ENCODE measurements at regions not wholly inside any gene's neighbourhood (a gene's known extent, or its start where the extent isn't known, plus 50 kb on each side); places are given as distances from the start of the nearest gene placed in this dataset.

DNA sequence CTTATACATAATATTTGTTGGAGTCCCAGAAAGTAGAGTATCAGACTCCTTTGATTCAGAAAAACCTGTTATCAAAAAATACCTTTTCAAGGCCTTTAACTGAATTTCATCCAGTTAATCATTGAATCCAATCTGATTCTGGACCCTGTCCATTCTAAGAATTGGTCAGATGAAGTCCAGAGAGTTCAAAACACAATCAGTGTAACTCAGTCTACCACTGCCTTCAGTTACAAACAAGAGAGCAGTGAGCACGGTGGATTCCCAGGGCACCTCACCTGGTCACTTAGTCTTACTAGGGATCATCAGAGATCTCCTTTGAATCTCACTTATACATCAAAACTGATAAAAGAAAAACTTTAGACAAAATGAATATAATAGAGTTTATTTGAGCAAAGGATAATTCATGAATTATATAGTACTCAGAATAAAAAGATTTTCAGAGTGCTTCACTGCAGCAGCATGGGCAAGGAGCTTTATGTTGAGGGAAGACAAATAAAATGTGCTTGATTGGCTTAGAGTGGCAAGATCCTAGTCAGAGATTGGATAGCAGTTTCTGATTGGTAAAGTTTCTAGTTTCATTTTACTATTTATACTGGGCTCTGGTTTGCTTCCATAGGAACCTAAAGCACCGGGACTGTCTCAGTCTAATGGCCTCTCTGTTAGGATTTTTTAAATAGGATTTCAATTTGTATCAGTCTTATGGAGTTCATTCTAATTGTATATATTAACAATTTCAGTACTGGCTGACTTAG, 474.9 kb upstream of the GOLIM4 start:
- DNase-seq = no peak

DNA sequence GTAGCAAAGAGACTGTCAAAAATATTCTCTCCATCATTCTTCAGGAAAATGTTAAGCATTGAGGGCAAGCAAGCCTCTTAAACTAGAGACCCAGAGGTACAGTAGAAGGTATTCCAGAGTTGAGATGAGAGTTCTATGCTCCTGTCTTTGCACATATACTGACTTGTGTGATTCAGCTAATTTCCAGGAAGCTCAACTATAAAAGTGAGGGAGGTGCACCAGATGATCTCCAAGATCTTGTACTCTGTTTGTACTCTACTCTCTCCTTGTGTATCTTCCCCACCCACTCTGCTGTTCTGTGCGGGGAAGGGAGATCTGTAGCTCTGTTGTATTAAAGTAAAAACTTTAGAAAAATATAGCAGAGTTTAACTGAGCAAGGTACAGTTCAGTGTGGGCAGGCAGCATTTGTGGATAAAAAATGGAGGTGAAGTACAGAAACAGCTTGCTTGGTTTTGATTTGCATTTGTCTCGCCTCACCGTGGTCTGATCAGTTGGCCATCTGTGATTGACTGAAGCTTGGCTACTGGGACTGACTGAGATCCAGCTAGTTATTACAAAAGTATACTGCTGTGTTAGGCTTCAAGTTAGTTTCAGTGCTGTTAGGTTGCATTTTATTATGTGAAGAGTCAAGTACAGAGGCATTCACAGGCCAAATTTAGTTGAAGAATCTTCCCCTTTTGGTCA, 463.1 kb upstream of the GOLIM4 start:
- DNase-seq = no peak

DNA sequence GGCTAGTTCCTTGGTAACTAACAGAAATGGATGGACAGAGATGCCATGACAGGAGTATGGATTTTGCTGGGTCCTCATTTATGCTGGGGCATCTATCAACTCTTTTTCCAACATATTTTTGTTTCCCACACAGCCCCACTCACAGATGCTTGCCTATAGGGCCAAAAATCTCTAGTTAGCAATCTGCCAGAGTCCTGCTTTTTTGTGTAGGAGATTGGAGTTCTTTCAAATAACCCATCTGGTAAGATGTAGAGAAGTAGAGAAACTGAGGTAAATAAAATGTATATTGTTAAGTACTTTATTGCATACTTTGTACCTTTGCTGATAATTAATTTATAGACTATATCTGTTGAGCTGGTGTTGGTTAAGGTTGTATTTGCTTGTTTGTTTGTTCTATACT, 456.5 kb upstream of the GOLIM4 start:
- DNase-seq = no peak

DNA sequence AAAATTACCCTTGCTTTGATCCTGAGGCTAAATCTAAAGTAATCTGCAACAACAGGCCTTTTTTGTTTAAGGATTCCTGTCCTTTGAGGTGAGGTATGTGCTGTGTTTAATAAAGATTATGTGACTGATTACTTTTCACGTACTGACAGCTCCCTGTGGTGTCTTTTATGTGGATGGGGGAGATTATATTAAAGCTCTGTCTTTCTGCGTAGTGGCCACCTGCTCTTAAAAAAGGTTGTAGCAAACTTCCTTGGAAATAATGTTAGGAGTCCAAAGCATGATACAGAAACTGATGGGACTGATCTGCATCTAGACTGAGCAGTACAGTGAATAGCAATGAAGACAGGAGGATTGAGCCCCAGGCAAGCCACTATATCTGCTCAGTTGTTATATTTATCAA, 453.0 kb upstream of the GOLIM4 start:
- no peak for DNase-seq

DNA sequence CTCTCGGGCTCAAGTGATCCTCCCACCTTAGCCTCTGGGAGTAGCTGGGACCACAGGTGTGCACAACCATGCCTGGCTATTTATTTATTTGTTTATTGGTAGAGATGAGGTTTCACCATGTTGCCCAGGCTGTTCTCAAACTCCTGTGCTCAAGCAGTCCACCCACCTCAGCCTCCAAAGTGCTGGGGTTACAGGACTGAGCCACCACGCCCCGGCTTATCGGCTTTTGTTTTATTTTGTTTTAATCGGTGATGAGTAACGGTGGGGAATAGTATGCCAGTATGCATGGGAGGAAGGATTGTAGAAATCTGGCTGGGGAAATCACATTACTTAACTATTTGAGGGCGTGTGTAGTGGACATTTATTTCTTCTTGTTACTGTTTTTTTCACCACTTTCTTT, 451.0 kb upstream of the GOLIM4 start:
- no peak for DNase-seq

DNA sequence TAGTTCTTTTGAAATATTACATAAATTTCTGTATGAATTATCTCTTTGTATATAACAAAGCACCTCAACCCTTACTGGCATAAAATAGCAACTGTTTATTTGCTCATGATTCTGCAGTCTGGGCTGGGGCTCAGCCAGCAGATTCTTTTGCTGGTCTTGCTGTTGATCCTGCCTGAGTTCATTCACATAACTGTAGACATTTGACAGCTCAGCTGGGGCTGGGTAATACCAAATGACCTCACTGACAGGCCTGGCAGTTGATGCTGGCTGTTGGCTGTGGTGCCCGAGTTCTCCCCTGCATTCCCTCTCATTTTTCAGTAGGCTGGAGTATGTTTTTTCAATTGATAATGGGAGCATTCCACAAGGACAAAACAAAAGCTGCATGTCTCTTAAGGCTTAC, 449.9 kb upstream of the GOLIM4 start:
- DNase-seq = no peak

DNA sequence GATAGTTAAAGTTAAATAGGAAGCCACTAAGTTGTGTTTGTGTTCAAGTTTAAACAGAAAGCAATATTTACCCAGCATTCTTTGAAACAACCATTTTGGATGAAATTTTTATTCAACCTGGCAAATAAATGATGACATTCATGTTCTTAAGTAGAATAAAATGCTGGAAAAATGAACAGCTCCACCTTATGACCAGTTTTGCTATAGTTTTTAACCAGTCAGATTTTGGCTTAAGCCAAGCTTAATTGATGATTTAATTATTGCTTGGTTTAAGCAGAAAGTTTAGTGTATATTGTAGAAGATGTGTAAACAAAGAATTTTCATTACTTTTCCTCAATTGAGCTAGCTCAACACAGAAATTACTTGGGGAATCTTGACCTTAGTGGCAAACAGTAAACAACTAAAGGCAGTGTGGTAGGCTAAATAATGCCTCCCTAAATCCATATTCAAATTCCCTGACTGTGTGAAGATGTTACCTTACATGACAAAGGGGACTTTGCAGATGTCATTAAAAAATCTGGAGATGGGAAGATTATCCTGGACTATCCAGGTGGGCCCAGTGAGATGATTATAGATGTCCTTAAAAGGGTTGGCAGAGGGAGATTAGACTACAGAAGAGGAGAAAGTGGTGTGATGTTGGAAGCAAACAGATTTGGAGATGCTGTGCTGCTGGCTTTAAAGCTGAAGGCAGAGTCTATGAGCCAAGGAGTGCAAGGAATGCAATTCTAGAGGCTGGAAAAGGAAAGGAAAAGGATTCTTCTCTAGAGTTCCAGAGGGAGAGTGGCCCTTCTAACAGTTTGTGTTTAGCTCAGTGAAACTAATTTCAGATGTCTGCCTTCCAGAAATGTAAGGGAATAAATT, 448.6 kb upstream of the GOLIM4 start:
- DNase-seq = no peak

DNA sequence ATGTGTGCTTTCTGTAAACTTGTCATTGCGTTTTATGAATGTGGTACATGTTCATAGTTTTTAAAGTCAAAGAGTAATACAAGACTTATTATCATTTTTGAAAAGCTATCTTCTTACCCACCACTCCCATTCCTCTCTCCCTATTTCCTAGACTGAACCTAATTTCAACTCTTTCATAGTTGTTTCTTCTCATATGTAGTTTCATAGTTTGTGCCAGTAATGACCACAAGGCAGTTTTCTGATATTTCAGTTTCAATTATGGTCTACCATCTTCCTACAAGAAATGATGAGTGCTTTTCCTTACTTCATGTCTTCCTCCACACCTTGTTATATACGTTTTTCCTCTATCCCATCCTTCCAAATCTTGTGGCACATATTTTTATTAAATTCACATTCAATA, 445.0 kb upstream of the GOLIM4 start:
- no peak for DNase-seq

DNA sequence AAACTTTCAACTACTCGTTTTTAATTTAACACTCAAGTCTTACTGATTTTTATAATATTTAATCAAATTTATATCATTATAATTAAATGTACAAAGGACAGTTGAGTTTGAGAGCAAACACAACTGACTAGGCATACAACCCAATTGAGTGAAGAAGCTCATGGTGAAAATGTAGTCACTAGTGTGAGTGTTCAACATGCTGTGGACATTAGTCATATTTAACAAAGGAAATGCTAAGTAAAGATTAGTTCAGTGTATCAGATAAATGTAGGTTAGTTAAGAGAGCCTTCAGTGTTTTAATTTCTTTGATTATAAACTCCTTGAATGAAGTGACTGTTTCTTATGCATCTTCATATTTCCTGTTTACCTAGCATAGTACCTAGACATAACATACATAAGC, 444.2 kb upstream of the GOLIM4 start:
- DNase-seq = no peak

DNA sequence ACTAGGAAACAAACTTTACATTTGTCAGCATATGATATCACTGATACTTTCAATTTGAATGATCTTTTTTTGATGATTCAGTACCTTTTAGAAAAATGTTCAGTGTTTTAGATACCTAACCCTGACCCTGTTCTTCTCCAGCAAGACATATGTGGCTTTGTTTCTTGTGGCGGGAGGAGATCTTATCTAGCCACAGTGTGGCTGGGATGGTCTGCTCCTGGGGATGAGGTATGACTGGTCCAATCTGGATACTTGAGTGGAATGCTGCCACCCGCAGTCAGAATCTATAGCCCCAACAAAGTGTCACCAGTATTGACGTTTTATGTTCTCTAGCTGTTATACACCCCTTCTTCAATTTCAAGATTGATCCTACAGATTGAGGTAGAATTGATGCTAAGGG, 439.0 kb upstream of the GOLIM4 start:
- DNase-seq = no peak

DNA sequence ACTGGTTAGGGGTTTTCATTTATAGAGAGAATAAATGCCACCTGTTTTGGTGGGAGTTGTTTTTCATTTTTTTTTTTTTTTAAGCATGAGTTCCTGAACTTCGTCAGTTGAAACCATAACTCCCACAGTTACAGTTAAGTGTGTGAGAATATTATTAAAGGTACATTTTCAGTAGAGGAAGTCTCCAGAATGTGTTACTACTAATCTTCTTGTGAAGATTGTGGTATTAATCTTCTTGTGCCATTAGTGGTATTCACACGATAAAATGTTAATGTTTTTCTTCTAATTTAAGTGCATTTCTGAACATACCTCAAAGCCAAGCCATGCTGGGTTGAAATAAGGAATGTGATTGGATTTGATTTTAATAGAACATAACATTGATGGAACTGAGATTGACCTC, 437.9 kb upstream of the GOLIM4 start:
- DNase-seq = no peak

DNA sequence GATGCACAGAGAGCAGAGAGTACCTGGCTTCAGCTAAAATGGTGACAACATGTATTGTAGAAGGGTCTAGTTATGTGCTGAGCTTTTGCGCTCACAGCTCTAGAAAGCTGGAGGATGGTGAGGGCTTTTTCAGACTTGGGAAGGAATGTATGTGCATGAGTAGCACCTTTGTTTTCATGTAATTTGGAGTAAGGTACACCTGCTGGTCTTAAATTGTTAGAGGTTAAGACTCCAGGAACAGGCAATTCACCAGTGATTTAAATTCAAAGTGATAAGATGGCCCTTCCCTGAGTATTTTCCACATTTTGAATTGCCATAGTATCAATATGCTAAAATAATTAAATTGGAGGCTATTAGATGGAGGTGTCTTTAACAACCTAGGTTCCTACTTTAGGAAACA, 436.4 kb upstream of the GOLIM4 start:
- DNase-seq = no peak

DNA sequence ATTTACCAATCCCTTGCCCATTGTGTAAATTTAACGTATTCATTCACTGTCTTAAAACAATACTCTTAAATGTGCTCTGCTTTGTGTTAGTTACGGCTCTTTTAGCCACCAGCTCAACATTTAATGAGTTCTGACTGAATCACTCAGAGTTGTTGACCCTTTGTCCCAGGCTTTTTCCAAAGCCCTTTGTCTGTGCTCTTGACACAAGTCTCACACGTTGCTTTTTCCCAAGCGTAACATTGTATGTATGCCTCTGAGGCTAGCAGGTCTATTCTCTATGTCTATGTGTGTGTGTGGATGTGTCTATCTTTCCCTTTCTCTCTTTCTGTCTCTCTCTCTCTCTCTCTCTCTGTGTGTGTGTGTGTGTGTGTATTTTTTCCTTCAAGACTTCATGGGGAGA, 435.4 kb upstream of the GOLIM4 start:
- peak; percentile 45 for DNase-seq

DNA sequence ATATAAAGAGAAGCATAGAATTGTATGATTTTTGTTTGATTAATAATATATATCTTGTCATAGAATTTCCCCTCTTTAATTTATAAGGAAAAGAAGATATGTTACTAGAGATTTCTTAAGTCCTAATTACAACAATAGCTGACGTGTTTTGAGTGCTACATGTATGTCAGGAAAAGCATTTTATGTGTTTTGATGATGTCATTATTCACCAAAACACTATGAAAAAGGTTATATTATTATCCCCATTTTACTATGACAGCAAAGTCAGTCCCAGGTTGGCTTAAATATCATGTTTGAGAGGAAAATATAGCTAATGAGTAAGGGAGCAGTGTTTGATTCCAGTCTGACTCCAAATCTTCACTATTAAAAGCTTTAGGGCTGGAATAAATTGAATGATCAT, 428.4 kb upstream of the GOLIM4 start:
- DNase-seq = no peak

DNA sequence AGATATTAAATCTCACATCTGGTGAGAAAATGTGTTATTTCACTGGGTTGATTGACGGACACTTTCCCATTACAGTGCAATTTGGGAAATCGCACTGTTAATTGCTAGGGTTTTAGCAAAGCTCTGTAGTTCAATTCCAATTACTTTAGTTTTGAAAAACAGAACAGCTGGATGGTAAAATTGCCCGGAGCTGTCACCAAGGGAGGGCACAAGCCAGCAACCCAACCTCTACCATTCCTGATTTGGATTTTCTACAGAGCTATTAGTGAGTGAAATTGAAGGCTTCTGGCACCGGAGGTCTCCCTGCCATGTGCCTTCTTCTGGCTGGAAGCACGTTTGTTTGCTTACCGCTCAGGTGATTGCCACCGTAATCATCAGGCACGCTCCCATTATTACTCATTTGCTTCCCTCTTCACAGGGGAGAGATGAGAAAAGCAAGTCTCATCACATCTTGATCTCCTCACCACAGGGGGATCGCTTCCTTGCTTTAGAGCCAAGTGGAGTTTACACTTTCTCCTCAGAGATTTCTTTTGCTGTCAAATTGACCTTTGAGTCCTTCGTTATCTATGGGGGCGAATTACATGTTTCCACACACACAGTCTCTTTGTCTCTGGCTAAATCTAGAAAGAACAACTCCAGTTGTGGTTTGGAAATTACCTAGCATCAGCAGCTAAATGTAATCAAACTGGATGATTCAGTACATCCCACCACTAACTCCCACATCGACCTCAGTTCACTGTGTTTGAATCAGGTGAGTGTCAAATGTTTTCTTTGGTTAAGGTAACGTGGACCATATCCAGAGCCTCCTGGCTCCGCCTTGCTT, 421.7 kb upstream of the GOLIM4 start:
- DNase-seq = peak; percentile 9

DNA sequence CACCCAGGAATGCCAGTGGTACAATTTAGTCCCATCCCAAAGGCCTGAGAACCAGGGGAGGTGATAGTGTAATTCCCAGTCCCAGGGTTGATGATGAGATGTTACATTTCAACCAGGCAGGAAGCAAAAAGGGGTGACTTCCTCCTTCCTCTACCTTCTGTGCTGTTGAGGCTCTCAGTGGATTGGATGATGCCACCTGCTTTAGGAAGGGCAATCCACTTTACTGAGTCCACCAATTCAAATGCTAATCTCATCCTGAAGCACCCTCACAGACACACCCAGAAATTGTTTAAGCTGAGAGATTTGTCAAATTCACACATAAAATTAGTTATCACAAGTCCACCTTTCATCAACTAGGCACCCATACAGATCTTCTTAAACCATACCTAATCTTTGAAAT, 418.5 kb upstream of the GOLIM4 start:
- DNase-seq = no peak

DNA sequence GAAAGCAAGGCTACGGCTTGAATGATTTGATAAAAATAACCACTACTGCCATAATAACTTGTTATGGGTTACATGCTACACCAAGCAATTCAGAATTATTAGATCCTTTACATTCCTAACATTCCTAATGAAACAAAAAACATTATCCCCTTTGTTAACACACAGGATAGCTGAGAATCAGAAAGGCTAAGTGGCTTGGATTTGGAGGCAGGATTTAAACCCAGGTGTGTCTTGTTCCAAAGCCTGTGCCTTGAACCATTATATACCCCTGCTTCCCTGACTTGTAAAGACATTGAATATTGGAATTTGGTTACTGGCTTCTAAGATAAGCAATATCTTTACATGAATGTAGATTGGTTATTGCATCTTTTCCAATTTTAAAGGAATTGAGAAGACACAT, 417.1 kb upstream of the GOLIM4 start:
- no peak for DNase-seq

DNA sequence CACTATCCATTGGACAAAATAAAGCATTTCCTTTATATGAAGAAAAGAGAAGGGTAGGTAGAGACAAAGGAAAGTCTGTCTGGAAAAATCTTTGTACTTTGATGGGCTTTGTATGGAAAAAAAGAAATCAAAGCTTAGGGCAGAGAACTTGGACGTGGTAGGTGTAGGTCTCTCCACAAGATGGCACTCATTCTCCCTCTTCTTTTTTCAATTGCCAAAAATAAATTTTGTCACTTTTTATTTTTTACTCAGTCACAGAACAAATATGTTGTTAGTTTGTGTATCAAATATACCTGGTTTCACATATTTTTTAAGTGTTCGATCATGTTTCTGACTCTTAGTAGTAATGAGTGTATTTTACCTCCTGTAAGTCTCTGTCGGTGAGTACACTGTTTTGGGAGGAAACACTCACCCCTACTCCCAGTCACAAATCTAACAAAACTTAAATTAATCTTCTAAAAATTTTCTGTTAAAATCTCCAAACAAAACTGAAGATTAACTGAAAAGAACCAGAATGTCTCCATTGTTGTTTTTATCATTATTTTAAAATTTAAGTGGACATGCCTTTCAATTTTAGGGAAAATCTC, 415.8 kb upstream of the GOLIM4 start:
- no peak for DNase-seq

DNA sequence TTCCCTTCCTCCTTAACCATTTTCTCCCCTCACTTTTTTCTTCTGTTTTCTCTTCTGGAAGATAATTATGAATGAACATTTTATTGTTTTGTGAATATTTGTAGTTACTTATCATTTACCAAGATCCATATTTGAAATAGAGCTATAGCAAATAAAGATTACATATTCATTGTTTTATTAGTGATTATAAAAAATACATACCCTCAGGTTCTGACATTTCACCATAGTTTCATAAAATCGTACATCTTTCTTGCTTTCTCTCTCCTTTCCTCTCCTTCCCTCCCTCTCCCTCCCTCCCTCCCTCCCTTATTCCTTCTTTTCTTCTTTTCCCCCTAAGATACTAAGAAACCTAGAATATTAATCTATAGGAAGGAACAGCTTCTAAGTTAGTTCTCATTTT, 410.9 kb upstream of the GOLIM4 start:
- no peak for DNase-seq

DNA sequence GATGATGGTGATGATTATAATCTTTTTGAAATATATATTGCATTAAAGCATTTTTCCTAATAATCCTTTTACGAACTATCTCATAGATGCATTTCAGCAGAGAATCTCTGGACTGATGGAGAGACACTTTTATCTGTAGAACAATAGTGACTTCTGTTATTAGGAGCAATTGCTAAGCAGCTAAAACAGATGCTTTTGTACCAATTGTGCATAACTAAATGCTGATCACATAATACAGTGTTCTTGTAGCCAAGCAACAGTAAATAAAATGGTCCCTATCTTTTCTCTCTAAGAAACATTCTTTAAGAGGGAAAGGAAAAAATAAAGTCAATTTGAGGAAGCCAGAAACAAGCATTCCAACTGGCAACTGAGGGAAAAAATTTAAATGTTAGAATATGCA, 405.8 kb upstream of the GOLIM4 start:
- no peak for DNase-seq

DNA sequence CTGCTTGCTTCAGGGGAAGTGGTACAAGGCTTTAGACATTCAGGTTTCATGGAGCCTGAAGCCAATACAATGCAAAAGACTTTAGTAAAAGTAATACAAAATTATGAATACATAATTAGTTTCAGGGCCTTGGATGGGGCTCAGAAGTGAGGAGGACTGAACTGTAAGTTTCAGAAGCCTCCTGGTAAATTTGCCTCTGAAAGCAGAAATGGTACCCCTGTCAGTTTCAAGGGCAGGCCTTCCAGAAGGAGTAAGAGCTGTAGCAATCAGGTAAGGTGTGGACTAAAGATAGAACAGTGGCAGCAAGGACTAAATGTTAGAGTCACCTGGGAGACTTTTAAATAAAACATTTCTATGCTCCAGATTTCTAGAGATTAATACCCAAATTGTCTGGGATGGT, 402.5 kb upstream of the GOLIM4 start:
- no peak for DNase-seq

DNA sequence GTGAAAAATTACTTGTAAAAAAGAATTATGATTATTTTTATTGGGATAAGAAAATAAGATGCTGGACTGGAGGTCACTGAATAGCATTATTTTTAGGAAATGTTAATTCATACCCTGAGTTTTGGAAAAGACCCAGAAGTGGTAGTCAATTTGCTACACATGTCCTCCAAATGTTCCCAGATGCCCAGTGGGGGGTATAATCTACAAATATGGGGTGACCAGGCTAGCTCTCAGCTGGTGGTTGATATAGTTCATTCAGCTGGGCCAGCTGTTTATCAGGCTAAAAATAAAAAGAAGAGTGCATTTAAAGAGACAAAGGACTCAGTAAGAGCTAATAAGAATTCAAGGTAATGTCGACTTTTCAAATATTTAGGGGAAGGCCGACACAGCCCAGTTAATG, 402.0 kb upstream of the GOLIM4 start:
- no peak for DNase-seq

DNA sequence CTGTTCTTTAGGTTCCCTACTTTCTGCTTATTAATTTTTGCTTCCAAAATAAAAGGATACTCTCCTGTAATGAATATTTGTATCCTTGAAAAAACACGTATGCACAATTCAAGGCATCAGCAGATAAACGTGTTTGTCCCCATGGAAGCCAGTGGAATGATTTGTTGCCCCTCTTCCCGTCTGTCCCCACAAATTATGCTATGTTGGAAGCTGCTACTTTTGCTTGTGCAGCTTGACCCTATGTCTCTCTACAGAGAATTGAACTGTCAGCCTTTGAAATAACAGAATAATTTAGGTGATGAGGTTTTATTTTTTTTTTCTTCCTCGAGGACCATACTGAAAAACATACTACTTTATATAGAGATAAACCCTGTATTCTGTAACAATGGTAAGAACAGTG, 401.5 kb upstream of the GOLIM4 start:
- DNase-seq = no peak
